H1 (cell line): ENCODE measurements at regions not wholly inside any gene's neighbourhood (a gene's known extent, or its start where the extent isn't known, plus 50 kb on each side); places are given as distances from the start of the nearest gene placed in this dataset.

Source experiments
- CTCF ChIP-seq, 3 experiments: IDR thresholded peaks; 1 replicate in 2 of 3; 2 replicates in 1 of 3; pipeline versions ENCODE4 v1.5.1 to v1.6.1; 2011; ENCODE audit warnings: low read length in 3 of 3, mild to moderate bottlenecking in 3 of 3, inconsistent platforms in 2 of 3, low read depth in 1 of 3, moderate library complexity in 1 of 3; ENCODE audit not compliant: insufficient read depth in 1 of 3; ENCODE audit errors: control extremely low read depth in 1 of 3
- MAX ChIP-seq: IDR thresholded peaks from 2 replicates; pipeline ENCODE4 v1.6.1; 2012; ENCODE audit warnings: inconsistent platforms
- SIX5 ChIP-seq: IDR thresholded peaks from 2 replicates; pipeline ENCODE4 v1.6.1; 2011; ENCODE audit warnings: mild to moderate bottlenecking, low read depth, low read length

GRCh38 chr11:90587896-90588295 lies 365.0 kb upstream of the CHORDC1 start:
- no peak for TF ChIP-seq MAX
- no peak for TF ChIP-seq CTCF (IDR thresholded peaks at IDR 0.05; ENCODE audit: control extremely low read depth in 1 of 3, insufficient read depth in 1 of 3, low read depth in 1 of 3, low read length in 3 of 3)
- TF ChIP-seq SIX5 = no peak
